ENCODE measurements at regions not wholly inside any gene's neighbourhood (a gene's known extent, or its start where the extent isn't known, plus 50 kb on each side); places are given as distances from the start of the nearest gene placed in this dataset.

DNA sequence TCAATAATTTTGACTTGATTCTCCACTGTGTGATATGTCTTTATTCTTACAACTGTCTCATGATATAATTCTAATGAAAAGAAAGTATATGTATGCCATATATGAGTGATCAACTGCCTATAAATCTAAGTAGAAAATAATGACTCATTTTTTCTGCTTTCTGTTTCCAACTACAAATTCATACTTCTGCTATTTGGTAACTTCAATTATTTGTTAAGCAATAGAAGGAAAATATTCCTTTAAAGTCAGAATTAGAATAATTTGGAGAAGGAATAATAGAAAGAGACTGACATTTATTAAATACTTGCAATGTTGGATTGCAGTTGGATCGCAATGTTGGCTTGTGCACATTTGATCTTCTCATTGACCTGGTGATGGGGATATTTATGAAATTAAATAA lies 204.2 kb upstream of the PACRGL start:
- Mint-ChIP-seq H3K27ac (no peak overlapping the region), H3K9me3 (no peaks in the 10 kb centered on the region), H3K4me1 (peaks cover 5% of the 10 kb centered on the region), H3K27me3 (ENCODE audit: insufficient read depth, low read depth) (no peaks in the 10 kb centered on the region), H3K4me3 (no peak overlapping the region), H3K36me3 (peaks cover 28% of the 10 kb centered on the region)
- H3K4me1 ChIP-seq: no peaks in the 10 kb centered on the region
- H3K4me3 ChIP-seq: no peak overlapping the region
- H3K27me3 ChIP-seq: no peaks in the 10 kb centered on the region
- no peaks in the 10 kb centered on the region for H3K79me2 ChIP-seq (ENCODE audit: low read depth)
- H3K9ac ChIP-seq: no peak overlapping the region
- no peak overlapping the region for H2AFZ ChIP-seq (replicated peaks)
- no peaks in the 10 kb centered on the region for H3K9me3 ChIP-seq (ENCODE audit: low read depth)
- no peaks in the 10 kb centered on the region for H3K36me3 ChIP-seq
- H3F3A ChIP-seq (ENCODE audit: low read depth): no peaks in the 10 kb centered on the region
- TF ChIP-seq EZH2 (IDR thresholded peaks at IDR 0.05) (no peak), EZH2phosphoT487 (IDR thresholded peaks at IDR 0.05) (no peak)
- TF ChIP-seq, protein P1, sequence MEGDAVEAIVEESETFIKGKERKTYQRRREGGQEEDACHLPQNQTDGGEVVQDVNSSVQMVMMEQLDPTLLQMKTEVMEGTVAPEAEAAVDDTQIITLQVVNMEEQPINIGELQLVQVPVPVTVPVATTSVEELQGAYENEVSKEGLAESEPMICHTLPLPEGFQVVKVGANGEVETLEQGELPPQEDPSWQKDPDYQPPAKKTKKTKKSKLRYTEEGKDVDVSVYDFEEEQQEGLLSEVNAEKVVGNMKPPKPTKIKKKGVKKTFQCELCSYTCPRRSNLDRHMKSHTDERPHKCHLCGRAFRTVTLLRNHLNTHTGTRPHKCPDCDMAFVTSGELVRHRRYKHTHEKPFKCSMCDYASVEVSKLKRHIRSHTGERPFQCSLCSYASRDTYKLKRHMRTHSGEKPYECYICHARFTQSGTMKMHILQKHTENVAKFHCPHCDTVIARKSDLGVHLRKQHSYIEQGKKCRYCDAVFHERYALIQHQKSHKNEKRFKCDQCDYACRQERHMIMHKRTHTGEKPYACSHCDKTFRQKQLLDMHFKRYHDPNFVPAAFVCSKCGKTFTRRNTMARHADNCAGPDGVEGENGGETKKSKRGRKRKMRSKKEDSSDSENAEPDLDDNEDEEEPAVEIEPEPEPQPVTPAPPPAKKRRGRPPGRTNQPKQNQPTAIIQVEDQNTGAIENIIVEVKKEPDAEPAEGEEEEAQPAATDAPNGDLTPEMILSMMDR (IDR thresholded peaks at IDR 0.05): no peak
- no peak for DNase-seq (ENCODE audit: low spot score)
- H3K27ac ChIP-seq: no peak overlapping the region
- H4K20me1 ChIP-seq (ENCODE audit: low read depth): no peaks in the 10 kb centered on the region
- H3K4me2 ChIP-seq: no peak overlapping the region

DNA sequence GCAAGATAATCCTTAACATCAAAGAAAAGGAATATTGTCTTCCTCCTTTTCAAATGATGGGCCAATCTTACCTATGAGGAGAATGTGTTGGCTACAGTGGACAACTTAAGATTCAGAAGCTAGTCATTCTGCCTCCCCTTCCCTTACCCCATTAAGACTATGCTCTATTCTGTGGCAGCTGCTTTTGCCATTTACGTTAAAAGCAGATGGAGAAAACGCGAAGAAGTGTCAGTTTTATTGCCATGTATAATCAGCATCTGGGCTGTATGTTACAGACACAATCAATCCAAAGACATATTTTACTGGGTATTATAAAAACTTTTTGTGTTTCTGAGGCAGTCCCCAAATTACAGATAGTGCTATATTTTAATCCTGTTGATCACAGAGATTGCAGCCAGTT lies 196.1 kb upstream of the PACRGL start:
- H3K27me3 Mint-ChIP-seq (ENCODE audit: insufficient read depth, low read depth): no peaks in the 10 kb centered on the region
- no peaks in the 10 kb centered on the region for H3K4me1 ChIP-seq
- no peaks in the 10 kb centered on the region for H3K9me3 ChIP-seq (ENCODE audit: low read depth)
- H4K20me1 ChIP-seq (ENCODE audit: low read depth): no peaks in the 10 kb centered on the region
- H3K79me2 ChIP-seq (ENCODE audit: low read depth): no peaks in the 10 kb centered on the region
- no peaks in the 10 kb centered on the region for H3K36me3 ChIP-seq
- no peaks in the 10 kb centered on the region for H3K27me3 ChIP-seq
- DNase-seq (ENCODE audit: low spot score): no peak
- no peak overlapping the region for H3K4me3 ChIP-seq
- H3K4me3 Mint-ChIP-seq: no peak overlapping the region
- H3K36me3 Mint-ChIP-seq: peaks cover 2% of the 10 kb centered on the region
- H3K27ac Mint-ChIP-seq: no peak overlapping the region
- TF ChIP-seq EZH2phosphoT487 (IDR thresholded peaks at IDR 0.05) (no peak), EZH2 (IDR thresholded peaks at IDR 0.05) (no peak)
- TF ChIP-seq, protein P1 (IDR thresholded peaks at IDR 0.05): no peak
- H2AFZ ChIP-seq (replicated peaks): no peak overlapping the region
- no peak overlapping the region for H3K4me2 ChIP-seq
- H3K4me1 Mint-ChIP-seq: no peaks in the 10 kb centered on the region
- no peaks in the 10 kb centered on the region for H3F3A ChIP-seq (ENCODE audit: low read depth)
- no peak overlapping the region for H3K27ac ChIP-seq
- H3K9me3 Mint-ChIP-seq: no peaks in the 10 kb centered on the region
- H3K9ac ChIP-seq: no peak overlapping the region

DNA sequence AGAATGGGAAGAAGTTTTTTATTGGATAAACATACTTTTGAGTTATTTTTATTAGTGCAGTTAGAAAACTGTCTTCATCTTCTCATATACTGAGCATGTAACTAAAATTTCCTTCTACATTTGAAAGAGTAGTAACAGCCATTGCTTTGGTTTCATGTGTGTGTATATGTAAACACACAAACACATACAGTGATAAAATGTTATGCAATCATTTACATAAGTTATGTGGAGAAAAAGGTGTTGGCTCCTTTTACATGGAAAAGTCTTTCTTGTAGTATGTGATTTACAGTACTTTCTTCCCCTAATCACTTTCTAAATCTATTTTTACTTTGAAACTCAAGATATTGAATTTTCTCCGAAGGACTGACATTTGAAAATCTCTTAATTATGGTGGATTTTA lies 194.3 kb upstream of the PACRGL start:
- H3K4me3 ChIP-seq: no peak overlapping the region
- H3K9me3 Mint-ChIP-seq: no peaks in the 10 kb centered on the region

More for the DNA sequence above, 194.3 kb upstream of the PACRGL start:
- no peaks in the 10 kb centered on the region for H3K4me1 ChIP-seq
- H3K79me2 ChIP-seq (ENCODE audit: low read depth): no peaks in the 10 kb centered on the region
- no peak overlapping the region for H3K27ac Mint-ChIP-seq
- H3K27me3 ChIP-seq: no peaks in the 10 kb centered on the region
- no peaks in the 10 kb centered on the region for H3K36me3 ChIP-seq
- TF ChIP-seq, protein P1 (IDR thresholded peaks at IDR 0.05): no peak
- TF ChIP-seq EZH2 (IDR thresholded peaks at IDR 0.05) (no peak), EZH2phosphoT487 (IDR thresholded peaks at IDR 0.05) (no peak)
- H3K4me1 Mint-ChIP-seq: no peaks in the 10 kb centered on the region
- H3K27me3 Mint-ChIP-seq (ENCODE audit: insufficient read depth, low read depth): no peaks in the 10 kb centered on the region
- H3K4me3 Mint-ChIP-seq: no peak overlapping the region
- no peak for DNase-seq (ENCODE audit: low spot score)
- no peaks in the 10 kb centered on the region for H3F3A ChIP-seq (ENCODE audit: low read depth)
- H3K36me3 Mint-ChIP-seq: peaks cover 2% of the 10 kb centered on the region
- H3K4me2 ChIP-seq: no peak overlapping the region
- H2AFZ ChIP-seq (replicated peaks): no peak overlapping the region
- no peak overlapping the region for H3K27ac ChIP-seq
- no peaks in the 10 kb centered on the region for H4K20me1 ChIP-seq (ENCODE audit: low read depth)
- no peaks in the 10 kb centered on the region for H3K9me3 ChIP-seq (ENCODE audit: low read depth)
- no peak overlapping the region for H3K9ac ChIP-seq
